ENCODE measurements at regions not wholly inside any gene's neighbourhood (a gene's known extent, or its start where the extent isn't known, plus 50 kb on each side); places are given as distances from the start of the nearest gene placed in this dataset.

DNA sequence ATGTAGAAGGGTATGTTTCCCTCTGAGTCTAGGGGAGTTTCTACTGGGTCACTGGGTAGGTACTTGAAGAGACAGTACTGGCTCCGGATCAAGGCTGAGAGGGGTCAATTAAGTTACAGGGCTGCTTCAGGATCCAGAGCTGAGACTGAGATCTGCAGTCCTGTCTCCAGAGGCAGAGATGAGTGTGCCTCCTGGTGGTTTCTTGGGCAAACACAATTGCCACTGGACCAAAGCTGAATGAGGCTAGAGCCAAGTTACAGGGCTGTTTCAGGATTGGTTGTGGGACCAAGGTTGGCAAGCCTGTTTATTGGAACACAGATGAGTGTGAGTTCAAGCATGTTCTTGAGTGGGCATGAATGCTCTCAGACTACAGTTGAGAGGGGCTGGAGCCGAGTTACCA, 157.9 kb downstream of the ADCYAP1 start:
- no peak overlapping the region for H3K27ac ChIP-seq (ENCODE audit: low read depth in 1 of 2, low read length in 2 of 2)
- no peaks in the 10 kb centered on the region for H3K27me3 ChIP-seq (ENCODE audit: control insufficient read depth in 4 of 4, insufficient read depth in 4 of 4, low read length in 3 of 4)
- no peak overlapping the region for H3K9ac ChIP-seq (ENCODE audit: low read depth in 1 of 2, low read length in 2 of 2)
- no peaks in the 10 kb centered on the region for H3K9me3 ChIP-seq (ENCODE audit: control insufficient read depth in 4 of 4, low read length in 3 of 4)
- H3K36me3 ChIP-seq (ENCODE audit: control insufficient read depth in 4 of 4, insufficient read depth in 3 of 4, low read depth in 1 of 4, low read length in 3 of 4) = no peaks in the 10 kb centered on the region
- WGBS = 75% methylated on average over 2 of the region's 2 CpGs
- DNase-seq (ENCODE audit: low spot score) = no peak
- no peak overlapping the region for H3K4me3 ChIP-seq (ENCODE audit: low read depth in 1 of 3, low read length in 3 of 3)
- H3K4me1 ChIP-seq (ENCODE audit: control insufficient read depth in 4 of 4, insufficient read depth in 4 of 4, low read length in 3 of 4) = no peaks in the 10 kb centered on the region
- TF ChIP-seq, protein P1, sequence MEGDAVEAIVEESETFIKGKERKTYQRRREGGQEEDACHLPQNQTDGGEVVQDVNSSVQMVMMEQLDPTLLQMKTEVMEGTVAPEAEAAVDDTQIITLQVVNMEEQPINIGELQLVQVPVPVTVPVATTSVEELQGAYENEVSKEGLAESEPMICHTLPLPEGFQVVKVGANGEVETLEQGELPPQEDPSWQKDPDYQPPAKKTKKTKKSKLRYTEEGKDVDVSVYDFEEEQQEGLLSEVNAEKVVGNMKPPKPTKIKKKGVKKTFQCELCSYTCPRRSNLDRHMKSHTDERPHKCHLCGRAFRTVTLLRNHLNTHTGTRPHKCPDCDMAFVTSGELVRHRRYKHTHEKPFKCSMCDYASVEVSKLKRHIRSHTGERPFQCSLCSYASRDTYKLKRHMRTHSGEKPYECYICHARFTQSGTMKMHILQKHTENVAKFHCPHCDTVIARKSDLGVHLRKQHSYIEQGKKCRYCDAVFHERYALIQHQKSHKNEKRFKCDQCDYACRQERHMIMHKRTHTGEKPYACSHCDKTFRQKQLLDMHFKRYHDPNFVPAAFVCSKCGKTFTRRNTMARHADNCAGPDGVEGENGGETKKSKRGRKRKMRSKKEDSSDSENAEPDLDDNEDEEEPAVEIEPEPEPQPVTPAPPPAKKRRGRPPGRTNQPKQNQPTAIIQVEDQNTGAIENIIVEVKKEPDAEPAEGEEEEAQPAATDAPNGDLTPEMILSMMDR (IDR thresholded peaks at IDR 0.05; ENCODE audit: low read depth, low read length, missing input control) = no peak
- TF ChIP-seq SP1 (IDR thresholded peaks at IDR 0.05) (no peak), GABPA (IDR thresholded peaks at IDR 0.05 in 1 of 2, conservative IDR thresholded peaks at IDR 0.05 in 1 of 2) (no peak), JUND (IDR thresholded peaks at IDR 0.05) (no peak), FOXA1 (IDR thresholded peaks at IDR 0.05) (no peak), HNF4G (IDR thresholded peaks at IDR 0.05) (no peak)

DNA sequence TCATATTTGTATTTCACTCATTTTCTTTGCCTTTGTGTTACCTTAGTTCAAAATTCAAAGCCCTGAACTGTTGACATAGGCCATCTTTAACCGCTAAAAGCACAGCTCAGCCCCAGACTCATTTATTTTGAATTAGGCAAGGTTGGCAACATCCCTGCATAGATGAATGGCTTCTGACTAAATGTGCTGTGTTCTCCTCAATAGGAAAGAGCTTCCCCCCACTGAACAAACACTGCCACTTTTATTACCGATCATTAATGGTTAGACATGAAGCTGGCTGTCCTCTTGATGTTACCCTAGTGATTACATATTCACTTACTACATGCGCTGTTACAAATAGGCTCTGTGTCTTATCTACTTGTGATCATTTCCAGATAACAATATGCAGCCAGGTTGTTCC, 170.7 kb downstream of the ADCYAP1 start:
- WGBS = 51% methylated on average over 3 of the region's 3 CpGs
- H3K4me1 ChIP-seq (ENCODE audit: control insufficient read depth in 4 of 4, insufficient read depth in 4 of 4, low read length in 3 of 4) = no peaks in the 10 kb centered on the region
- peaks cover 0 to 3% (median 0%) of the 10 kb centered on the region in 4 donors for H3K27me3 ChIP-seq (ENCODE audit: control insufficient read depth in 4 of 4, insufficient read depth in 4 of 4, low read length in 3 of 4)
- H3K27ac ChIP-seq (ENCODE audit: low read depth in 1 of 2, low read length in 2 of 2) = no peak overlapping the region
- DNase-seq (ENCODE audit: low spot score) = no peak
- H3K9me3 ChIP-seq (ENCODE audit: control insufficient read depth in 4 of 4, low read length in 3 of 4) = no peaks in the 10 kb centered on the region
- H3K9ac ChIP-seq (ENCODE audit: low read depth in 1 of 2, low read length in 2 of 2) = no peak overlapping the region
- H3K36me3 ChIP-seq (ENCODE audit: control insufficient read depth in 4 of 4, insufficient read depth in 3 of 4, low read depth in 1 of 4, low read length in 3 of 4) = no peaks in the 10 kb centered on the region
- no peak overlapping the region for H3K4me3 ChIP-seq (ENCODE audit: low read depth in 1 of 3, low read length in 3 of 3)
- TF ChIP-seq HNF4A (conservative IDR thresholded peaks at IDR 0.05) (no peak), FOXA2 (IDR thresholded peaks at IDR 0.05) (no peak), YY1 (IDR thresholded peaks at IDR 0.05) (no peak), JUND (IDR thresholded peaks at IDR 0.05) (no peak), HNF4G (IDR thresholded peaks at IDR 0.05) (no peak)

DNA sequence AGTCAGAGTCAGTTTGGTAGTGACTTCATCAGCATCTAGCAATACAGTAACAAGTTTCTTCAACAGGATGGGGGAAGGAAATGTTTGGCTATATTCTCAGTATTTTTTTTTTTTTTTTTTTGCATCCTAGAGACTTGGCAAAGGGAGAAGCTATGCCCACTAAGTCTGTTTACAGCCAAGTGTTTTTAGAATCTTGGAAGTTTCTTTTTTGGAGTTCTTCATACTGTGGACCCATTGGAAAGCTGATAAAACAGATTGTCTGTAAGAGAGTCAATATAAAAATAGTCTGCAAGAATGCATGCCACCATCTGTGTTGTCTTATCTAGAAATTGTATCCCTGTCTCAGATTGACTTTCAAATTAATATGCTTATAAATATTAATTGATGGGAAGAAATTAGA, 171.2 kb downstream of the ADCYAP1 start:
- DNase-seq (ENCODE audit: low spot score) = no peak
- Histone ChIP-seq H3K36me3 (ENCODE audit: control insufficient read depth in 4 of 4, insufficient read depth in 3 of 4, low read depth in 1 of 4, low read length in 3 of 4) (no peaks in the 10 kb centered on the region), H3K9me3 (ENCODE audit: control insufficient read depth in 4 of 4, low read length in 3 of 4) (no peaks in the 10 kb centered on the region), H3K4me1 (ENCODE audit: control insufficient read depth in 4 of 4, insufficient read depth in 4 of 4, low read length in 3 of 4) (no peaks in the 10 kb centered on the region), H3K27ac (ENCODE audit: low read depth in 1 of 2, low read length in 2 of 2) (no peak overlapping the region), H3K27me3 (ENCODE audit: control insufficient read depth in 4 of 4, insufficient read depth in 4 of 4, low read length in 3 of 4) (peaks cover 0 to 3% (median 0%) of the 10 kb centered on the region in 4 donors), H3K4me3 (ENCODE audit: low read depth in 1 of 3, low read length in 3 of 3) (no peak overlapping the region), H3K9ac (ENCODE audit: low read depth in 1 of 2, low read length in 2 of 2) (no peak overlapping the region)
- TF ChIP-seq YY1 (IDR thresholded peaks at IDR 0.05) (no peak), EGR1 (IDR thresholded peaks at IDR 0.05; ENCODE audit: low read depth in 2 of 2) (no peak), HNF4G (IDR thresholded peaks at IDR 0.05) (no peak), FOXA1 (IDR thresholded peaks at IDR 0.05) (no peak), FOXA2 (IDR thresholded peaks at IDR 0.05) (no peak), HNF4A (conservative IDR thresholded peaks at IDR 0.05) (no peak), RAD21 (IDR thresholded peaks at IDR 0.05) (no peak), NR2F2 (IDR thresholded peaks at IDR 0.05) (no peak), GABPA (IDR thresholded peaks at IDR 0.05 in 1 of 2, conservative IDR thresholded peaks at IDR 0.05 in 1 of 2) (no peak), SP1 (IDR thresholded peaks at IDR 0.05) (no peak), TAF1 (conservative IDR thresholded peaks at IDR 0.05) (no peak)
- TF ChIP-seq, protein P2, sequence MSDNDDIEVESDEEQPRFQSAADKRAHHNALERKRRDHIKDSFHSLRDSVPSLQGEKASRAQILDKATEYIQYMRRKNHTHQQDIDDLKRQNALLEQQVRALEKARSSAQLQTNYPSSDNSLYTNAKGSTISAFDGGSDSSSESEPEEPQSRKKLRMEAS (IDR thresholded peaks at IDR 0.05) = no peak
- TF ChIP-seq, protein P3, sequence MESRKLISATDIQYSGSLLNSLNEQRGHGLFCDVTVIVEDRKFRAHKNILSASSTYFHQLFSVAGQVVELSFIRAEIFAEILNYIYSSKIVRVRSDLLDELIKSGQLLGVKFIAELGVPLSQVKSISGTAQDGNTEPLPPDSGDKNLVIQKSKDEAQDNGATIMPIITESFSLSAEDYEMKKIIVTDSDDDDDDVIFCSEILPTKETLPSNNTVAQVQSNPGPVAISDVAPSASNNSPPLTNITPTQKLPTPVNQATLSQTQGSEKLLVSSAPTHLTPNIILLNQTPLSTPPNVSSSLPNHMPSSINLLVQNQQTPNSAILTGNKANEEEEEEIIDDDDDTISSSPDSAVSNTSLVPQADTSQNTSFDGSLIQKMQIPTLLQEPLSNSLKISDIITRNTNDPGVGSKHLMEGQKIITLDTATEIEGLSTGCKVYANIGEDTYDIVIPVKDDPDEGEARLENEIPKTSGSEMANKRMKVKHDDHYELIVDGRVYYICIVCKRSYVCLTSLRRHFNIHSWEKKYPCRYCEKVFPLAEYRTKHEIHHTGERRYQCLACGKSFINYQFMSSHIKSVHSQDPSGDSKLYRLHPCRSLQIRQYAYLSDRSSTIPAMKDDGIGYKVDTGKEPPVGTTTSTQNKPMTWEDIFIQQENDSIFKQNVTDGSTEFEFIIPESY (IDR thresholded peaks at IDR 0.05) = no peak
- TF ChIP-seq, protein P4, sequence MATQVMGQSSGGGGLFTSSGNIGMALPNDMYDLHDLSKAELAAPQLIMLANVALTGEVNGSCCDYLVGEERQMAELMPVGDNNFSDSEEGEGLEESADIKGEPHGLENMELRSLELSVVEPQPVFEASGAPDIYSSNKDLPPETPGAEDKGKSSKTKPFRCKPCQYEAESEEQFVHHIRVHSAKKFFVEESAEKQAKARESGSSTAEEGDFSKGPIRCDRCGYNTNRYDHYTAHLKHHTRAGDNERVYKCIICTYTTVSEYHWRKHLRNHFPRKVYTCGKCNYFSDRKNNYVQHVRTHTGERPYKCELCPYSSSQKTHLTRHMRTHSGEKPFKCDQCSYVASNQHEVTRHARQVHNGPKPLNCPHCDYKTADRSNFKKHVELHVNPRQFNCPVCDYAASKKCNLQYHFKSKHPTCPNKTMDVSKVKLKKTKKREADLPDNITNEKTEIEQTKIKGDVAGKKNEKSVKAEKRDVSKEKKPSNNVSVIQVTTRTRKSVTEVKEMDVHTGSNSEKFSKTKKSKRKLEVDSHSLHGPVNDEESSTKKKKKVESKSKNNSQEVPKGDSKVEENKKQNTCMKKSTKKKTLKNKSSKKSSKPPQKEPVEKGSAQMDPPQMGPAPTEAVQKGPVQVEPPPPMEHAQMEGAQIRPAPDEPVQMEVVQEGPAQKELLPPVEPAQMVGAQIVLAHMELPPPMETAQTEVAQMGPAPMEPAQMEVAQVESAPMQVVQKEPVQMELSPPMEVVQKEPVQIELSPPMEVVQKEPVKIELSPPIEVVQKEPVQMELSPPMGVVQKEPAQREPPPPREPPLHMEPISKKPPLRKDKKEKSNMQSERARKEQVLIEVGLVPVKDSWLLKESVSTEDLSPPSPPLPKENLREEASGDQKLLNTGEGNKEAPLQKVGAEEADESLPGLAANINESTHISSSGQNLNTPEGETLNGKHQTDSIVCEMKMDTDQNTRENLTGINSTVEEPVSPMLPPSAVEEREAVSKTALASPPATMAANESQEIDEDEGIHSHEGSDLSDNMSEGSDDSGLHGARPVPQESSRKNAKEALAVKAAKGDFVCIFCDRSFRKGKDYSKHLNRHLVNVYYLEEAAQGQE (IDR thresholded peaks at IDR 0.05) = no peak
- TF ChIP-seq, protein P5, sequence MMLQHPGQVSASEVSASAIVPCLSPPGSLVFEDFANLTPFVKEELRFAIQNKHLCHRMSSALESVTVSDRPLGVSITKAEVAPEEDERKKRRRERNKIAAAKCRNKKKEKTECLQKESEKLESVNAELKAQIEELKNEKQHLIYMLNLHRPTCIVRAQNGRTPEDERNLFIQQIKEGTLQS (IDR thresholded peaks at IDR 0.05) = no peak
